Liver (tissue), 8 donors: ENCODE measurements at regions not wholly inside any gene's neighbourhood (a gene's known extent, or its start where the extent isn't known, plus 50 kb on each side); places are given as distances from the start of the nearest gene placed in this dataset.

Source experiments
- DNase-seq: peaks from one replicate; pipeline ENCODE4 v3.0.0-alpha.2; 2017; ENCODE audit warnings: low spot score
- H3K27ac ChIP-seq, 2 donors: one replicate each; pipeline ENCODE4 v1.7.0; 2013; ENCODE audit warnings: inconsistent platforms in 2 of 2, low read length in 2 of 2, control low read depth in 1 of 2, low read depth in 1 of 2, mild to moderate bottlenecking in 1 of 2
- H3K27me3 ChIP-seq, 4 donors: one replicate each; pipeline versions ENCODE4 v1.6.1 to v1.7.0; 2013; ENCODE audit warnings: low read length in 3 of 4, inconsistent platforms in 1 of 4, mild to moderate bottlenecking in 1 of 4, moderate library complexity in 1 of 4; ENCODE audit not compliant: control insufficient read depth in 4 of 4, insufficient read depth in 4 of 4
- H3K36me3 ChIP-seq, 4 donors: one replicate each; pipeline versions ENCODE4 v1.6.1 to v1.7.0; 2013; ENCODE audit warnings: low read length in 3 of 4, mild to moderate bottlenecking in 3 of 4, low read depth in 1 of 4, moderate library complexity in 1 of 4; ENCODE audit not compliant: control insufficient read depth in 4 of 4, insufficient read depth in 3 of 4
- H3K4me1 ChIP-seq, 4 donors: one replicate each; pipeline versions ENCODE4 v1.6.1 to v1.7.0; 2013; ENCODE audit warnings: low read length in 3 of 4, mild to moderate bottlenecking in 3 of 4, moderate library complexity in 1 of 4; ENCODE audit not compliant: control insufficient read depth in 4 of 4, insufficient read depth in 4 of 4
- H3K4me3 ChIP-seq, 3 donors: one replicate each; pipeline versions ENCODE4 v1.6.1 to v1.7.0; 2013; ENCODE audit warnings: low read length in 3 of 3, control low read depth in 1 of 3, low read depth in 1 of 3, mild to moderate bottlenecking in 1 of 3
- H3K9ac ChIP-seq, 2 donors: one replicate each; pipeline ENCODE4 v1.7.0; 2013; ENCODE audit warnings: low read length in 2 of 2, mild to moderate bottlenecking in 2 of 2, moderate library complexity in 2 of 2, control low read depth in 1 of 2, low read depth in 1 of 2
- H3K9me3 ChIP-seq, 4 donors: one replicate each; pipeline versions ENCODE4 v1.6.1 to v1.7.0; 2013; ENCODE audit warnings: low read length in 3 of 4; ENCODE audit not compliant: control insufficient read depth in 4 of 4
- EGR1 ChIP-seq, 2 donors: IDR thresholded peaks; 2 replicates each; pipeline ENCODE4 v1.6.1; 2016 to 2018; ENCODE audit warnings: antibody characterized with exemption in 2 of 2, low read depth in 2 of 2
- FOXA1 ChIP-seq: IDR thresholded peaks from 2 replicates; pipeline ENCODE4 v1.6.1; 2016; ENCODE audit warnings: antibody characterized with exemption
- FOXA2 ChIP-seq: IDR thresholded peaks from 2 replicates; pipeline ENCODE4 v1.6.1; 2016; ENCODE audit warnings: antibody characterized with exemption
- GABPA ChIP-seq, 2 donors: IDR thresholded peaks in 1 of 2; conservative IDR thresholded peaks in 1 of 2; 2 replicates each; pipeline ENCODE4 v1.6.1; 2016; ENCODE audit warnings: antibody characterized with exemption in 2 of 2, mild to moderate bottlenecking in 1 of 2, moderate library complexity in 1 of 2
- HNF4A ChIP-seq, 2 donors: conservative IDR thresholded peaks; 2 replicates each; pipeline ENCODE4 v1.6.1; 2016; ENCODE audit warnings: antibody characterized with exemption in 2 of 2, mild to moderate bottlenecking in 2 of 2
- HNF4G ChIP-seq: IDR thresholded peaks from 2 replicates; pipeline ENCODE4 v1.6.1; 2016; ENCODE audit warnings: antibody characterized with exemption
- JUND ChIP-seq, 2 donors: IDR thresholded peaks; 2 replicates each; pipeline ENCODE4 v1.6.1; 2016; ENCODE audit warnings: antibody characterized with exemption in 2 of 2
- NR2F2 ChIP-seq: IDR thresholded peaks from 2 replicates; pipeline ENCODE4 v1.6.1; 2016; ENCODE audit warnings: antibody characterized with exemption
- RAD21 ChIP-seq, 2 donors: IDR thresholded peaks; 2 replicates each; pipeline ENCODE4 v1.6.1; 2016; ENCODE audit warnings: antibody characterized with exemption in 2 of 2, mild to moderate bottlenecking in 2 of 2
- RXRA ChIP-seq, 2 donors: IDR thresholded peaks; 2 replicates each; pipeline ENCODE4 v1.6.1; 2017 to 2018; ENCODE audit warnings: antibody characterized with exemption in 2 of 2, mild to moderate bottlenecking in 1 of 2
- SP1 ChIP-seq: IDR thresholded peaks from 2 replicates; pipeline ENCODE4 v1.6.1; 2018; ENCODE audit warnings: antibody characterized with exemption, mild to moderate bottlenecking
- TAF1 ChIP-seq: conservative IDR thresholded peaks from 2 replicates; pipeline ENCODE4 v1.6.1; 2016; ENCODE audit warnings: antibody characterized with exemption, mild to moderate bottlenecking
- YY1 ChIP-seq: IDR thresholded peaks from 2 replicates; pipeline ENCODE4 v1.6.1; 2016; ENCODE audit warnings: antibody characterized with exemption, mild to moderate bottlenecking
- WGBS: extraction: QIAGEN DNeasy Blood & Tissue Kit; methylation state at CpG from one replicate; pipeline ENCODE4 v1.1.7; 2013; 5-methylcytosine and 5-hydroxymethylcytosine counted together
- TF ChIP-seq, protein P1 (sequence below): fragments of 150-350 bp; IDR thresholded peaks from 2 replicates; pipeline ENCODE4 v1.5.1; 2017; ENCODE audit warnings: improper control_type of control experiment, low read depth, low read length; ENCODE audit not compliant: missing input control
- TF ChIP-seq, protein P2 (sequence below): IDR thresholded peaks from 2 replicates; pipeline ENCODE4 v1.6.1; 2016; ENCODE audit warnings: antibody characterized with exemption
- TF ChIP-seq, protein P3 (sequence below): IDR thresholded peaks from 2 replicates; pipeline ENCODE4 v1.6.1; 2016; ENCODE audit warnings: antibody characterized with exemption
- TF ChIP-seq, protein P4 (sequence below): IDR thresholded peaks from 2 replicates; pipeline ENCODE4 v1.6.1; 2016; ENCODE audit warnings: antibody characterized with exemption, mild to moderate bottlenecking
- TF ChIP-seq, protein P5 (sequence below): IDR thresholded peaks from 2 replicates; pipeline ENCODE4 v1.6.1; 2016; ENCODE audit warnings: antibody characterized with exemption
- donor health status: healthy.
- donor health status: healthy.
- donor health status: healthy.
- donor health status: healthy.
- donor health status: healthy.

DNA sequence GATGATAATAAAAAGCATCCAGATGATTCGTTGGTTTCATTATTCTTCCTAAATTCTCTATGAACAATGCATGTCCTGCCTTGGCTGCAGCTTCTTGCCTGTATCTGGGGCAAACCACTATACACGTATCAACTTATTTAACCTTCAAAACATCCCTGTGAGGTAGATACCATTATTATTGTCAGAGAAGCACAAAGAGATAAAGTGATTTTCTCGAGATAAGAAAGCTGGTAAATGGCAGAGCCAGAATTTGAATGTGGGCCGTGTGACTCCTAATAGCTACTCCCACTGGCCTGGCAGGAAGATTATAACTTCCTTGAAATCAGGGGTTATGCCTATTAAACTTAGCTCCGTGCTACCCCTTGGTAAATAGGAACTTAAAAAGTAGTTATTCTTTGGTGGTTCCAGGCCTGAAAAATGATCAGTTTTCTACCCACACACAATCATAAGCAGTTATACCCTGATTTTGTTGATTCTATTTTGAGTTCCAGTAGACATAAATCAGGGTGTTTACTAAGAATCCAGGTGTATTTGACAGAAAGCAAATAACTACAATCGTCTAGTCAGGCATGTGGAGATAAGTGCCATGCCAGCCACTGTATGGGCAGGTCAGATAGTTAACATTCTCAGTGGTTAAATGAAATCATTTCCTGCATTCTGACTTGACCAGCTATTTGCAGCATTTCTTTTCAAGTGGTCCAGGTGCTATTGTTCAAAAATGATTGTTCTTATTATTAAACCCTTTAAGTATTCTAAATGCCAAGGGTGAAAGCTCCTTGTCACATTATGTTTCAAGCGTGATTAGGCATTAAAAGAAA is 99.2 kb upstream of the LRRN1 start (continued):
- TF ChIP-seq RXRA (IDR thresholded peaks at IDR 0.05) = no peak

DNA sequence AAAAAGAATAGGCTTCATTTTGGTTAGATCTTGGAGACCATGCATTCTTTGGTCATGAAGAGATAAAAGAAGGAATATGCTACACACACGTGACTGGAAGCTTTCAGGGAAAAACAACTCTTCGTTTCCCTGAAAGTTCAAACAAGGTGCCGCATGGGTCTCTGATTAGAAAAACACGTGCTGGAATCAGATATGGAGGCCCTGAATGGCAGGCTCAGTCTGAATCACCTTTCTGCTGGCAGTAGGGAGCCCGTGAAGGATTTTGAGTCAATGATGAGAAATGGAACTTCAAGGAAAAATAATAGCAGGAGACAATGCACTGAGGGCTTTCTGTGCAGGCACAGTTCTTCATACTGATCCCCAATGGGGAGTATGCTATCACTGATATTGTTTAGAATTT is 99.8 kb upstream of the LRRN1 start:
- DNase-seq = no peak
- no peak overlapping the region for H3K27ac ChIP-seq
- H3K4me3 ChIP-seq = no peak overlapping the region
- TF ChIP-seq TAF1 = no peak
- TF ChIP-seq, protein P1, sequence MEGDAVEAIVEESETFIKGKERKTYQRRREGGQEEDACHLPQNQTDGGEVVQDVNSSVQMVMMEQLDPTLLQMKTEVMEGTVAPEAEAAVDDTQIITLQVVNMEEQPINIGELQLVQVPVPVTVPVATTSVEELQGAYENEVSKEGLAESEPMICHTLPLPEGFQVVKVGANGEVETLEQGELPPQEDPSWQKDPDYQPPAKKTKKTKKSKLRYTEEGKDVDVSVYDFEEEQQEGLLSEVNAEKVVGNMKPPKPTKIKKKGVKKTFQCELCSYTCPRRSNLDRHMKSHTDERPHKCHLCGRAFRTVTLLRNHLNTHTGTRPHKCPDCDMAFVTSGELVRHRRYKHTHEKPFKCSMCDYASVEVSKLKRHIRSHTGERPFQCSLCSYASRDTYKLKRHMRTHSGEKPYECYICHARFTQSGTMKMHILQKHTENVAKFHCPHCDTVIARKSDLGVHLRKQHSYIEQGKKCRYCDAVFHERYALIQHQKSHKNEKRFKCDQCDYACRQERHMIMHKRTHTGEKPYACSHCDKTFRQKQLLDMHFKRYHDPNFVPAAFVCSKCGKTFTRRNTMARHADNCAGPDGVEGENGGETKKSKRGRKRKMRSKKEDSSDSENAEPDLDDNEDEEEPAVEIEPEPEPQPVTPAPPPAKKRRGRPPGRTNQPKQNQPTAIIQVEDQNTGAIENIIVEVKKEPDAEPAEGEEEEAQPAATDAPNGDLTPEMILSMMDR = no peak
- no peaks in the 10 kb centered on the region for H3K27me3 ChIP-seq
- no peaks in the 10 kb centered on the region for H3K36me3 ChIP-seq
- H3K4me1 ChIP-seq = no peaks in the 10 kb centered on the region
- H3K9ac ChIP-seq = no peak overlapping the region
- WGBS = 80% methylated on average over 5 of the region's 5 CpGs
- no peaks in the 10 kb centered on the region for H3K9me3 ChIP-seq

DNA sequence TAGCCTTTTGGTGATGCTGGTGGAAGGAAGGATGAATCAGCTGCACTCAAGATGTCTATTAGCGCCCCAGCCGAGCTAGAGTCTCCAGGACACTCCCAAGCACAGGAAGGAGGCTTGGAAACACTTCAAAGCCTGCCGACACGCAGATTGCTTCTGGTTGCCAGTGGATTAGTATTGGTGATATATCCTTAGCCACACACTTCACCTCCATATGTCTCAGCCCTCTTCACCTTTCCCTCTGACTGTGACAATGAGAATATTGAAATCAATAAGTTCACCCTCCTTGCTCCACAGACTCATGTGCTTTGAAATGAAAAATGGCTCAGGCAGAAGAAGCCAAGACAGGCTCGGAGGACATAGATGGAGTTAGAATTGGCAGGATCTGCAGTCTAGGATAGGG is 102.9 kb upstream of the LRRN1 start:
- no peak overlapping the region for H3K27ac ChIP-seq
- DNase-seq = no peak
- no peaks in the 10 kb centered on the region for H3K36me3 ChIP-seq
- H3K4me3 ChIP-seq = no peak overlapping the region
- no peaks in the 10 kb centered on the region for H3K4me1 ChIP-seq
- H3K9ac ChIP-seq = no peak overlapping the region
- no peaks in the 10 kb centered on the region for H3K27me3 ChIP-seq
- no peak for TF ChIP-seq SP1
- TF ChIP-seq JUND (IDR thresholded peaks at IDR 0.05) = no peak
- TF ChIP-seq NR2F2 = no peak
- TF ChIP-seq HNF4A (conservative IDR thresholded peaks at IDR 0.05) = no peak
- TF ChIP-seq, protein P1 = no peak
- TF ChIP-seq FOXA1 = no peak
- TF ChIP-seq FOXA2 = no peak
- no peak for TF ChIP-seq TAF1
- TF ChIP-seq, protein P2, sequence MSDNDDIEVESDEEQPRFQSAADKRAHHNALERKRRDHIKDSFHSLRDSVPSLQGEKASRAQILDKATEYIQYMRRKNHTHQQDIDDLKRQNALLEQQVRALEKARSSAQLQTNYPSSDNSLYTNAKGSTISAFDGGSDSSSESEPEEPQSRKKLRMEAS = no peak
- TF ChIP-seq, protein P3, sequence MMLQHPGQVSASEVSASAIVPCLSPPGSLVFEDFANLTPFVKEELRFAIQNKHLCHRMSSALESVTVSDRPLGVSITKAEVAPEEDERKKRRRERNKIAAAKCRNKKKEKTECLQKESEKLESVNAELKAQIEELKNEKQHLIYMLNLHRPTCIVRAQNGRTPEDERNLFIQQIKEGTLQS = no peak
- TF ChIP-seq, protein P4, sequence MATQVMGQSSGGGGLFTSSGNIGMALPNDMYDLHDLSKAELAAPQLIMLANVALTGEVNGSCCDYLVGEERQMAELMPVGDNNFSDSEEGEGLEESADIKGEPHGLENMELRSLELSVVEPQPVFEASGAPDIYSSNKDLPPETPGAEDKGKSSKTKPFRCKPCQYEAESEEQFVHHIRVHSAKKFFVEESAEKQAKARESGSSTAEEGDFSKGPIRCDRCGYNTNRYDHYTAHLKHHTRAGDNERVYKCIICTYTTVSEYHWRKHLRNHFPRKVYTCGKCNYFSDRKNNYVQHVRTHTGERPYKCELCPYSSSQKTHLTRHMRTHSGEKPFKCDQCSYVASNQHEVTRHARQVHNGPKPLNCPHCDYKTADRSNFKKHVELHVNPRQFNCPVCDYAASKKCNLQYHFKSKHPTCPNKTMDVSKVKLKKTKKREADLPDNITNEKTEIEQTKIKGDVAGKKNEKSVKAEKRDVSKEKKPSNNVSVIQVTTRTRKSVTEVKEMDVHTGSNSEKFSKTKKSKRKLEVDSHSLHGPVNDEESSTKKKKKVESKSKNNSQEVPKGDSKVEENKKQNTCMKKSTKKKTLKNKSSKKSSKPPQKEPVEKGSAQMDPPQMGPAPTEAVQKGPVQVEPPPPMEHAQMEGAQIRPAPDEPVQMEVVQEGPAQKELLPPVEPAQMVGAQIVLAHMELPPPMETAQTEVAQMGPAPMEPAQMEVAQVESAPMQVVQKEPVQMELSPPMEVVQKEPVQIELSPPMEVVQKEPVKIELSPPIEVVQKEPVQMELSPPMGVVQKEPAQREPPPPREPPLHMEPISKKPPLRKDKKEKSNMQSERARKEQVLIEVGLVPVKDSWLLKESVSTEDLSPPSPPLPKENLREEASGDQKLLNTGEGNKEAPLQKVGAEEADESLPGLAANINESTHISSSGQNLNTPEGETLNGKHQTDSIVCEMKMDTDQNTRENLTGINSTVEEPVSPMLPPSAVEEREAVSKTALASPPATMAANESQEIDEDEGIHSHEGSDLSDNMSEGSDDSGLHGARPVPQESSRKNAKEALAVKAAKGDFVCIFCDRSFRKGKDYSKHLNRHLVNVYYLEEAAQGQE = no peak
- TF ChIP-seq HNF4G = no peak
- TF ChIP-seq EGR1 (IDR thresholded peaks at IDR 0.05; ENCODE audit: low read depth in 2 of 2) = no peak
- TF ChIP-seq, protein P5, sequence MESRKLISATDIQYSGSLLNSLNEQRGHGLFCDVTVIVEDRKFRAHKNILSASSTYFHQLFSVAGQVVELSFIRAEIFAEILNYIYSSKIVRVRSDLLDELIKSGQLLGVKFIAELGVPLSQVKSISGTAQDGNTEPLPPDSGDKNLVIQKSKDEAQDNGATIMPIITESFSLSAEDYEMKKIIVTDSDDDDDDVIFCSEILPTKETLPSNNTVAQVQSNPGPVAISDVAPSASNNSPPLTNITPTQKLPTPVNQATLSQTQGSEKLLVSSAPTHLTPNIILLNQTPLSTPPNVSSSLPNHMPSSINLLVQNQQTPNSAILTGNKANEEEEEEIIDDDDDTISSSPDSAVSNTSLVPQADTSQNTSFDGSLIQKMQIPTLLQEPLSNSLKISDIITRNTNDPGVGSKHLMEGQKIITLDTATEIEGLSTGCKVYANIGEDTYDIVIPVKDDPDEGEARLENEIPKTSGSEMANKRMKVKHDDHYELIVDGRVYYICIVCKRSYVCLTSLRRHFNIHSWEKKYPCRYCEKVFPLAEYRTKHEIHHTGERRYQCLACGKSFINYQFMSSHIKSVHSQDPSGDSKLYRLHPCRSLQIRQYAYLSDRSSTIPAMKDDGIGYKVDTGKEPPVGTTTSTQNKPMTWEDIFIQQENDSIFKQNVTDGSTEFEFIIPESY = no peak
- TF ChIP-seq RAD21 (IDR thresholded peaks at IDR 0.05) = no peak
- TF ChIP-seq GABPA (IDR thresholded peaks at IDR 0.05 in 1 of 2, conservative IDR thresholded peaks at IDR 0.05 in 1 of 2) = no peak
- no peak for TF ChIP-seq YY1
- no peak for TF ChIP-seq RXRA (IDR thresholded peaks at IDR 0.05)
- no peaks in the 10 kb centered on the region for H3K9me3 ChIP-seq
- 89% methylated on average over 5 of the region's 5 CpGs for WGBS
